HFFc6 (cell line): ENCODE measurements at regions not wholly inside any gene's neighbourhood (a gene's known extent, or its start where the extent isn't known, plus 50 kb on each side); places are given as distances from the start of the nearest gene placed in this dataset.

Experiments
- DNase-seq: peaks from one replicate; pipeline ENCODE4 v3.0.0-alpha.2; 2018
- H3K27ac Mint-ChIP-seq: 2 replicates; pipeline ENCODE4 v1.8.0; 2020; ENCODE audit warnings: mild to moderate bottlenecking, mixed read lengths
- H3K27me3 Mint-ChIP-seq: 2 replicates; pipeline ENCODE4 v1.8.0; 2021; ENCODE audit warnings: mild to moderate bottlenecking, moderate library complexity, mixed read lengths; ENCODE audit not compliant: insufficient read depth
- H3K36me3 Mint-ChIP-seq: 2 replicates; pipeline ENCODE4 v1.8.0; 2021; ENCODE audit warnings: low read depth, mixed read lengths
- H3K4me1 Mint-ChIP-seq: 2 replicates; pipeline ENCODE4 v1.8.0; 2020; ENCODE audit warnings: low read depth, mixed read lengths
- H3K4me3 Mint-ChIP-seq: 2 replicates; pipeline ENCODE4 v1.8.0; 2020; ENCODE audit warnings: mild to moderate bottlenecking, moderate library complexity, mixed read lengths
- H3K9me3 Mint-ChIP-seq: 2 replicates; pipeline ENCODE4 v1.8.0; 2020; ENCODE audit warnings: mild to moderate bottlenecking, mixed read lengths
- CTCF ChIP-seq: fragments of 200-600 bp; sonication (generic); IDR thresholded peaks from 2 replicates; pipeline ENCODE4 v1.5.0; 2021; ENCODE audit warnings: antibody characterized with exemption, mild to moderate bottlenecking

- no peak for DNase-seq
- no peaks in the 10 kb centered on the region for H3K9me3 Mint-ChIP-seq
- peaks cover 41% of the 10 kb centered on the region for H3K4me1 Mint-ChIP-seq
- no peak overlapping the region for H3K27ac Mint-ChIP-seq
- 0 out of 2 replicates have a peak, but pooled peaks cover 4% of the 10 kb centered on the region for H3K36me3 Mint-ChIP-seq
- no peak overlapping the region for H3K4me3 Mint-ChIP-seq
- TF ChIP-seq CTCF: no peak
- no peaks in the 10 kb centered on the region for H3K27me3 Mint-ChIP-seq
Measured at GRCh38 chr10:57996536-57996935, 271.2 kb downstream of the IPMK start.

- Mint-ChIP-seq H3K4me3 (no peak overlapping the region), H3K27ac (no peak overlapping the region), H3K9me3 (no peaks in the 10 kb centered on the region), H3K27me3 (no peaks in the 10 kb centered on the region), H3K36me3 (0 out of 2 replicates have a peak, but pooled peaks cover 4% of the 10 kb centered on the region), H3K4me1 (peaks cover 39% of the 10 kb centered on the region)
- TF ChIP-seq CTCF: no peak
- DNase-seq: no peak
Measured at GRCh38 chr10:57993302-57993701, 274.4 kb downstream of the IPMK start.

DNA sequence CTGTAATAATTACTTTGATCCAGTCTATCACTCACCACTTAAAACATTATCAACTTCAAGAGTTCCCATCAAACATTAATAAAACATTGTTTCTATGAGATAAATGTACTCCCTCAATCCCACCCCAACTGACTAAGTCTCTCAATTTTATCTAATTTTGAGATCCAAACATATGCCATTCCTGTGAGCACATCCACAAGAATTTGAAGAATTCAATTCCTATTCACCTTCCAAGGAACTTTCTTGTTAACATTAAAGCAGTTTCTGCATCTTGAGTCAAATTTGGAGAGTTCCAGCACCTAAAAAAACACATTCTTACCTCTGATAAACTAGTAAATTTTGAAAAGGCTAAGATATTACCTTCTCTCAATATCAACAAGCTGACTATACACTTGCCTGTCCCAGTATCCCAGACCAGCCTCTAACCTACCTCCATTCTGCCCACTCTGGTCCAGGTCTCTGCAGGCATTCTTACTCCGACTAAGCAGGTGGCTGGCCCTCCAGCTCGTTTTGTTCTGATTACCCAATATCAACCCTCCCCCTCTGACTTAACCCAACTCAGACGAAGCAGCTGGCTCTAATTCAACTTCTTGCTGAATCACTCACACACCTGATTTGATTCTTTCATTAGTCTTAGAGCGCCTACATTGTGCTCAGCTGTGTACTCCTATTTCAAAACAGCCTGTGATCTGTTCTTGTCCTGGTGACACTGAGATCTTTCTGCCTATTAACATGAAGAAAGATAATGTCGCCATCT is 275.2 kb downstream of the IPMK start:
- Mint-ChIP-seq H3K36me3 (0 out of 2 replicates have a peak, but pooled peaks cover 4% of the 10 kb centered on the region), H3K27ac (peak overlapping the region; percentile 33), H3K4me3 (peak overlapping the region; percentile 49), H3K4me1 (peaks cover 37% of the 10 kb centered on the region), H3K9me3 (no peaks in the 10 kb centered on the region), H3K27me3 (no peaks in the 10 kb centered on the region)
- TF ChIP-seq CTCF: no peak
- DNase-seq: no peak

GRCh38 chr10:57988964-57989363 is 278.7 kb downstream of the IPMK start:
- Mint-ChIP-seq H3K9me3 (no peaks in the 10 kb centered on the region), H3K27me3 (peaks cover 2% of the 10 kb centered on the region), H3K36me3 (no peaks in the 10 kb centered on the region), H3K4me3 (no peak overlapping the region; the same call in 1 of the 2 replicates), H3K4me1 (peaks cover 39% of the 10 kb centered on the region), H3K27ac (no peak overlapping the region)
- DNase-seq: no peak
- no peak for TF ChIP-seq CTCF

DNA sequence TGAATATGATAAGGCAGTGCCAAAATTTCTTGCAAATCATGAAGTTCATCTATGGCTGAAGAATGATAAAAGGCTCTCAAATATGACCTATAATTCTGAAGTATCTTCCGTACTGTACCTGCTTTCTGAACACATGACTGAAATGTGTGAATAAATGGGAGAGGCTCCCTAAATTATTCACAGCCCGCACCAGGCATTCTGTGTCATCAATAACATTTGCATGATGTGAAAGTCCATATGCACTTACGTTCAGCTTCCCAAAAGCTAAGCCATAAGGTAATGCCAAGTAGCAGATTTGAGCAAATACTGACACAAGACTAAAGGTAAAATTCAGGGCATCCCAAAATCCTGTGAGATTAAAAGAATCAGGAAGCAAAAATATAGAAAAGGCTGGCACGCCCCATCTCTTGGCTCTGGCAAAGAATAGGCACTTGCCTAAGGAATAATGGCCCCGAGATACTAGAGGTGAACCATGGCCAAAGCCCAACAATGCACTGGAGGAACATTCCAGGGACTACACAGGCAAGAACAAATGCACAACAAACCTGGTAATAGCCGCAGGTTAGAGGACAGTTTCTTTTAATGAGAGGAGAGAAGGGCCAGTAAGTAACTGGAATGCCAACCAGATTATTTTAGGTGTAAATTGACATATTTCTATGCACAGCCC is 280.5 kb downstream of the IPMK start:
- Mint-ChIP-seq H3K36me3 (no peaks in the 10 kb centered on the region), H3K27me3 (peaks cover 2% of the 10 kb centered on the region), H3K9me3 (no peaks in the 10 kb centered on the region), H3K4me3 (no peak overlapping the region), H3K4me1 (peaks cover 44% of the 10 kb centered on the region), H3K27ac (no peak overlapping the region)
- no peak for DNase-seq
- no peak for TF ChIP-seq CTCF
